Sigmoid colon (tissue), 4 donors: ENCODE measurements at regions not wholly inside any gene's neighbourhood (a gene's known extent, or its start where the extent isn't known, plus 50 kb on each side); places are given as distances from the start of the nearest gene placed in this dataset.

Source experiments
- POLR2A ChIP-seq, 2 donors: fragments of 450-650 bp; IDR thresholded peaks; one replicate each; pipeline ENCODE4 v1.6.1; 2016; ENCODE audit warnings: antibody characterized with exemption in 2 of 2, mild to moderate bottlenecking in 2 of 2, moderate library complexity in 2 of 2
- POLR2AphosphoS5 ChIP-seq, 4 donors: sonication (generic); formaldehyde crosslinking; IDR thresholded peaks; one replicate each; pipeline ENCODE4 v1.6.1; 2017; ENCODE audit warnings: antibody characterized with exemption in 4 of 4
- TF ChIP-seq, protein P1 (sequence below), 4 experiments: fragments of 450-650 bp in 3 of 4; fragments of 200-600 bp in 1 of 4; IDR thresholded peaks; one replicate each; pipeline ENCODE4 v1.5.1; 2016 to 2019; ENCODE audit warnings: antibody characterized with exemption in 4 of 4, mild to moderate bottlenecking in 3 of 4, moderate library complexity in 2 of 4

DNA sequence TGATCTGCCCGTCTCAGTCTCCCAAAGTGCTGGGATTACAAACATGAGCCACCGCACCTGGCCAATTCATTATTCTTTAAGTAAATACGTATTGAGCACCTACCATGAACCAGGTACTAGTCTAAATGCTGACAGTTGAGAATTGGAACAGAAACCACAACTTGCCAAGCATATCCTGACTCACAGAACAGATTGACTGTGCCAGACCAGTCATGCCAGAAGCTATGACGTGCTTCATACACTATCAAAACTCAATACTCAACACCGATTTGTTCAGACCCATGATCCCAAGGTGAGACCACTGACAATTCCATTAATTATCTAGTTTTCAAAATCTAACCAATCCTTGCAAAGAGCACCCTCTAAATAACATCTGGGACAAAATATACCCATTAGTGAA is 148.6 kb downstream of the B3GNT2 start:
- TF ChIP-seq POLR2A (IDR thresholded peaks at IDR 0.05) = no peak
- no peak for TF ChIP-seq POLR2AphosphoS5 (IDR thresholded peaks at IDR 0.05)
- TF ChIP-seq, protein P1, sequence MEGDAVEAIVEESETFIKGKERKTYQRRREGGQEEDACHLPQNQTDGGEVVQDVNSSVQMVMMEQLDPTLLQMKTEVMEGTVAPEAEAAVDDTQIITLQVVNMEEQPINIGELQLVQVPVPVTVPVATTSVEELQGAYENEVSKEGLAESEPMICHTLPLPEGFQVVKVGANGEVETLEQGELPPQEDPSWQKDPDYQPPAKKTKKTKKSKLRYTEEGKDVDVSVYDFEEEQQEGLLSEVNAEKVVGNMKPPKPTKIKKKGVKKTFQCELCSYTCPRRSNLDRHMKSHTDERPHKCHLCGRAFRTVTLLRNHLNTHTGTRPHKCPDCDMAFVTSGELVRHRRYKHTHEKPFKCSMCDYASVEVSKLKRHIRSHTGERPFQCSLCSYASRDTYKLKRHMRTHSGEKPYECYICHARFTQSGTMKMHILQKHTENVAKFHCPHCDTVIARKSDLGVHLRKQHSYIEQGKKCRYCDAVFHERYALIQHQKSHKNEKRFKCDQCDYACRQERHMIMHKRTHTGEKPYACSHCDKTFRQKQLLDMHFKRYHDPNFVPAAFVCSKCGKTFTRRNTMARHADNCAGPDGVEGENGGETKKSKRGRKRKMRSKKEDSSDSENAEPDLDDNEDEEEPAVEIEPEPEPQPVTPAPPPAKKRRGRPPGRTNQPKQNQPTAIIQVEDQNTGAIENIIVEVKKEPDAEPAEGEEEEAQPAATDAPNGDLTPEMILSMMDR (IDR thresholded peaks at IDR 0.05) = no peak
